HAP-1 (cell line): ENCODE measurements at regions not wholly inside any gene's neighbourhood (a gene's known extent, or its start where the extent isn't known, plus 50 kb on each side); places are given as distances from the start of the nearest gene placed in this dataset.

ENCODE experiments used
- DNase-seq, 2 experiments: peaks; one replicate each; pipeline ENCODE4 v3.0.0-alpha.2; 2016 to 2020; ENCODE audit warnings: low spot score in 2 of 2
- H3K27me3 ChIP-seq: fragments of 250-450 bp; sonication (Bioruptor Pico); 2 replicates; pipeline ENCODE4 v1.5.1; 2020; ENCODE audit warnings: low read depth, mild to moderate bottlenecking, moderate library complexity
- H3K36me3 ChIP-seq: fragments of 250-450 bp; sonication (Bioruptor Pico); replicated peaks from 2 replicates; pipeline ENCODE4 v1.5.1; 2020; ENCODE audit warnings: mild to moderate bottlenecking
- H3K4me1 ChIP-seq: fragments of 250-450 bp; sonication (Bioruptor Pico); 2 replicates; pipeline ENCODE4 v1.5.1; 2020; ENCODE audit warnings: mild to moderate bottlenecking
- H3K4me3 ChIP-seq: fragments of 250-450 bp; sonication (Bioruptor Pico); 2 replicates; pipeline ENCODE4 v1.5.1; 2020; ENCODE audit warnings: mild to moderate bottlenecking, moderate library complexity
- H3K9me3 ChIP-seq: fragments of 250-450 bp; sonication (Bioruptor Pico); 2 replicates; pipeline ENCODE4 v1.5.1; 2020; ENCODE audit warnings: mild to moderate bottlenecking, moderate library complexity
- in situ Hi-C: fragments of 300-500 bp; cut with MboI; formaldehyde crosslinking; loops from 3 replicates; pipeline ENCODE4 v1.14.3; 2020; ENCODE audit warnings: low sequenced_read_pairs, inconsistent platforms, mixed read lengths

DNA sequence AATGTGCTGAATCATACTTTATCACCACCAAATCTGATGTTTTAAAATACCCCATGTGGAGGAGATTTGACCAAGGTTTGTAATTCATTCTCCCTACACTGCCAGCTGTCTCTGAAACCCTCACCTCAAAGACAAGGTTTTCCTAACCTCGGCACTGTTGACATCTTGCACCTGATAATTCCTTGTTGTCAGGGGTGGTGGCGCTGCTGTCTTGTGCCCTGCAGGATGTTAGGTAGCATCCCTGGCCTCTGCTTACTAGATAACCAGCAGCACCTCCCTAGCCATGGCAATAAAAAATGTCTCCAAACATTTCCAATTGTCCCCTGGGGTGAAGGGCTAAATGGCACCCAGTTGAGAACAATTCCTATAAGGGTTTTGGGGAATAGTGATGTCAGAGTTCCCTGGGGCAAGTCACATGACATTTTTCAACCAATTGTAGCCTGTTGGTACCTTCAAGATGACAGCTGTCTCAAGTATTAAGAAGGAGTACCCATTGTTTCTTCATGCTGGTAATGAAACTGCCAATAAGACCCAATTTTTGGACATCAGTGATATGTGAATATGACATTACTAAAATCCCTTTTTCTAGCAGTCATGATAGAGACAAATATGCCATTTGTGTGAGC, 160.6 kb upstream of the PLCXD3 start:
- Histone ChIP-seq H3K4me1 (peaks cover 21% of the 10 kb centered on the region), H3K27me3 (no peaks in the 10 kb centered on the region), H3K36me3 (no peaks in the 10 kb centered on the region), H3K4me3 (no peak overlapping the region), H3K9me3 (no peaks in the 10 kb centered on the region)
- in situ Hi-C loops: no loop called here
- DNase-seq: no peak

GRCh38 chr5:41670216-41670615, 159.8 kb upstream of the PLCXD3 start:
- DNase-seq: no peak
- peaks cover 17% of the 10 kb centered on the region for H3K4me1 ChIP-seq
- H3K9me3 ChIP-seq: no peaks in the 10 kb centered on the region
- in situ Hi-C loops: no loop called here
- no peaks in the 10 kb centered on the region for H3K36me3 ChIP-seq
- H3K27me3 ChIP-seq: no peaks in the 10 kb centered on the region
- H3K4me3 ChIP-seq: no peak overlapping the region

- Histone ChIP-seq H3K4me3 (no peak overlapping the region), H3K27me3 (no peaks in the 10 kb centered on the region)
- in situ Hi-C loops: no loop called here
Measured at GRCh38 chr5:41661254-41661653, 150.9 kb upstream of the PLCXD3 start.

GRCh38 chr5:41656597-41656996, 146.2 kb upstream of the PLCXD3 start:
- no peaks in the 10 kb centered on the region for H3K9me3 ChIP-seq
- DNase-seq: no peak
- in situ Hi-C loops: no loop called here
- no peaks in the 10 kb centered on the region for H3K36me3 ChIP-seq
- H3K27me3 ChIP-seq: no peaks in the 10 kb centered on the region
- H3K4me3 ChIP-seq: no peak overlapping the region
- H3K4me1 ChIP-seq: no peaks in the 10 kb centered on the region

More at GRCh38 chr5:41661254-41661653, 150.9 kb upstream of the PLCXD3 start:
- no peaks in the 10 kb centered on the region for H3K36me3 ChIP-seq
- H3K4me1 ChIP-seq: no peaks in the 10 kb centered on the region
- DNase-seq: no peak
- H3K9me3 ChIP-seq: no peaks in the 10 kb centered on the region

DNA sequence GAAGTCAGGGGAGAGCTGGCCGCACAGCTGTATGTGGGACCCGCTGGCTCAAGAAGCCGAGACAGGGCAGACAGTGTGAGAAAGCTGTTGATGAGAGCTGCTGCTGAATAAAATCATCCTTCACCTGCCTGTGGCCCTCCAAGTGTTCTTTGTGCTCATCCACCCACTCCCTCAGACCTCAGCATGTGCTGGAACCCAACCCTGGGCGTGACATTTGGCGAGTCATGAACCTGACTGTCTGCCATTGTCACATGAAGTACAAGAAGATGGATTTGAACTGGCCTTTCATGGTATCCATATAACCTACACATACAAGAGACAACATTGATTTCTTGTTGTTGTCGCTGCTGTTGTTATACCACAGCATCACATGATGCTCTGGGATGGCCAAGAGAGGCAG, 139.7 kb upstream of the PLCXD3 start:
- DNase-seq: no peak
- no peaks in the 10 kb centered on the region for H3K4me1 ChIP-seq
- H3K9me3 ChIP-seq: no peaks in the 10 kb centered on the region
- no peaks in the 10 kb centered on the region; the same call in 1 of the 2 replicates for H3K27me3 ChIP-seq
- no peaks in the 10 kb centered on the region for H3K36me3 ChIP-seq
- no peak overlapping the region for H3K4me3 ChIP-seq
- in situ Hi-C loops: no loop called here

- DNase-seq: no peak
- Histone ChIP-seq H3K4me1 (no peaks in the 10 kb centered on the region), H3K36me3 (no peaks in the 10 kb centered on the region), H3K9me3 (no peaks in the 10 kb centered on the region), H3K4me3 (no peak overlapping the region), H3K27me3 (no peaks in the 10 kb centered on the region; the same call in 1 of the 2 replicates)
- in situ Hi-C loops: no loop called here
Measured at GRCh38 chr5:41649659-41650058, 139.3 kb upstream of the PLCXD3 start.

DNA sequence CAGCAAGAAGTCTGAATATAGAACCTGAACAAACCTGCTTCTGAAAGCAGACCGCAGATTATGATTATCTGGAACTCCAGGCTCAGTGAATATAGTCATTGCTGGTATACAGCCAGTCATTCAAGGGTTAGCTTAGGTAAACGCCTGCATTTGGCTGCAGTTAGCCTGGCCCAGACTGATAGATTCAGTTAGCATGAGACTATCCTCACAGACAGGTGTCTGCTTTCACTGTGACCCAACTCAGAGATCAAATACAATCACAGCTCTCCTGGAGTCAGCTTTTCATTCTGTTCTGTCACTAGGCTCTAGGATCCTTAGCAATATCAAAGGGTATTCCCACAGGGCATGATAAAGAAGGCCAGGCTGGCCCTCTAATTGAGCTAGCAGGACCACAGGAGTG, 138.6 kb upstream of the PLCXD3 start:
- no peaks in the 10 kb centered on the region for H3K36me3 ChIP-seq
- H3K4me3 ChIP-seq: no peak overlapping the region
- no peaks in the 10 kb centered on the region for H3K9me3 ChIP-seq
- no peak for DNase-seq
- in situ Hi-C loops: no loop called here
- no peaks in the 10 kb centered on the region for H3K4me1 ChIP-seq
- no peaks in the 10 kb centered on the region; the same call in 1 of the 2 replicates for H3K27me3 ChIP-seq

GRCh38 chr5:41641621-41642020, 131.2 kb upstream of the PLCXD3 start:
- Histone ChIP-seq H3K4me3 (no peak overlapping the region), H3K9me3 (no peaks in the 10 kb centered on the region), H3K4me1 (no peaks in the 10 kb centered on the region), H3K36me3 (no peaks in the 10 kb centered on the region), H3K27me3 (no peaks in the 10 kb centered on the region)
- peak in 1 of 2 experiments; percentile 12 for DNase-seq
- in situ Hi-C loops: no loop called here

DNA sequence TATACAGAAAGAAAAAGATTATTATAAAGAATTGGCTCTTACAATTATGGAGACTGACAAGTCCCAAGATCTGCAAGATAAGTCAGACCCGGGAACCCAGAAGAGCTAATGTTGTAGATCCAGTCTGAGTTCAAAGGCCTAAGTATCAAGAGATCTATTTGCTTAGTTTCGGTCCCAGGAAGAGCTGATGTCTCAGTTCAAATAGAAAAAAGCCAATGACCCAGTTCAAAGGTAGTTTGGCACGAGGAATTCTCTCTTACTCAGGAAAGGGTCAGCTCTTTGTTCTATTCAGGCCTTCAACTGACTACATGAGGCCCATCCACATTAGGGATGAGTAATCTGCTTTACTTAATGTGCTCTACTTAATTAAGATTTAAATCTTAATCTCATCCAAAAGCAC, 128.3 kb upstream of the PLCXD3 start:
- in situ Hi-C loops: no loop called here
- no peak overlapping the region for H3K4me3 ChIP-seq
- DNase-seq: no peak
- no peaks in the 10 kb centered on the region for H3K27me3 ChIP-seq
- H3K9me3 ChIP-seq: no peaks in the 10 kb centered on the region
- H3K36me3 ChIP-seq: no peaks in the 10 kb centered on the region
- H3K4me1 ChIP-seq: no peaks in the 10 kb centered on the region

GRCh38 chr5:41637869-41638268, 127.5 kb upstream of the PLCXD3 start:
- no peaks in the 10 kb centered on the region for H3K36me3 ChIP-seq
- no peak overlapping the region for H3K4me3 ChIP-seq
- H3K27me3 ChIP-seq: no peaks in the 10 kb centered on the region
- in situ Hi-C loops: no loop called here
- H3K9me3 ChIP-seq: no peaks in the 10 kb centered on the region
- DNase-seq: peak; percentile 12 to 15
- no peaks in the 10 kb centered on the region for H3K4me1 ChIP-seq

- in situ Hi-C loops: no loop called here
- Histone ChIP-seq H3K36me3 (no peaks in the 10 kb centered on the region), H3K4me3 (no peak overlapping the region), H3K9me3 (no peaks in the 10 kb centered on the region), H3K27me3 (no peaks in the 10 kb centered on the region), H3K4me1 (no peaks in the 10 kb centered on the region)
- DNase-seq: no peak
Measured at GRCh38 chr5:41637424-41637823, 127.0 kb upstream of the PLCXD3 start.

GRCh38 chr5:41636605-41637004, 126.2 kb upstream of the PLCXD3 start:
- in situ Hi-C loops: no loop called here
- Histone ChIP-seq H3K9me3 (no peaks in the 10 kb centered on the region), H3K27me3 (no peaks in the 10 kb centered on the region), H3K4me1 (no peaks in the 10 kb centered on the region), H3K36me3 (no peaks in the 10 kb centered on the region), H3K4me3 (no peak overlapping the region)
- DNase-seq: peak; percentile 34 to 46

- DNase-seq: no peak
- no peaks in the 10 kb centered on the region for H3K4me1 ChIP-seq
- H3K27me3 ChIP-seq: no peaks in the 10 kb centered on the region
- no peaks in the 10 kb centered on the region for H3K9me3 ChIP-seq
- H3K4me3 ChIP-seq: no peak overlapping the region
- in situ Hi-C loops: no loop called here
- H3K36me3 ChIP-seq: no peaks in the 10 kb centered on the region
Measured at GRCh38 chr5:41629897-41630296, 119.5 kb upstream of the PLCXD3 start.

DNA sequence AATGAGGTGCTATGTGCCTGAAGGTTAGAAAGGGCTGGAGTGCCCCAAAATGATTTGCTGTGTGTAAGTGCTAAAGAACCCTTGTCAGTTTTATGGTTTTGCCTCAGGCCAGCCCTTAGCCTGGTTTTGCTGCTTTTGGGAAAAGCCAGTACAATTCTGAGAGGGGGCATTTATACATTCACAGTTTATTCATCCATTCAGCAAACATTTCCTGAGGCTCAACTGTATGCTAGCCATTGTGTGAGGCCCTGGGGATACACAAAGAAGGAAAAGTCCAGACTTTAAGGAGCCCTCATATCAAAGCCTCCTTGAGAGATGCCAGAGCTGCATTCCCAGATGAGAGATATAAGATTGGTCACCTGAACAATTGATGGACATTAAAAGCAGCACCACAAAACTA, 115.2 kb upstream of the PLCXD3 start:
- in situ Hi-C loops: no loop called here
- Histone ChIP-seq H3K4me1 (no peaks in the 10 kb centered on the region), H3K9me3 (no peaks in the 10 kb centered on the region), H3K36me3 (no peaks in the 10 kb centered on the region), H3K4me3 (no peak overlapping the region), H3K27me3 (no peaks in the 10 kb centered on the region)
- peak; percentile 25 to 36 for DNase-seq

DNA sequence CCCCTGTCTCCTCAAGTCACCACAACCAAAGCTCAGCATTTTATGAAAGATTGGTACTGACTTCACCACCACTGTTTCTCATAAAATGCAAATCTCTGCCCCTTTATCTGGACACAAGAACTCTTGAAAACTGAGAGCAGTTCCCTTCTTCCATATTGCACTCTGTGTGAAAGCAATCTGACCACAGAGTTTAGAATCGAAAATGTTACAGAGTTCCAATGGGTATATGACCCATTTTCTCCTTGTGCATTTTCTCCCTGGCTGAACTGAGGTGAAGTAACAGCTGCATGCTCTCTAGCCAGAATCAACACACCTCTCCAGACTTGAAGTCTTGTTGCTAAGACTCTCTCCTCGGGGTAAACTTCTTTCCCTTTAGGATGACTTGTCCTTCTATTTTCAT, 111.0 kb upstream of the PLCXD3 start:
- Histone ChIP-seq H3K4me3 (no peak overlapping the region), H3K27me3 (no peaks in the 10 kb centered on the region), H3K9me3 (no peaks in the 10 kb centered on the region), H3K4me1 (no peaks in the 10 kb centered on the region), H3K36me3 (no peaks in the 10 kb centered on the region)
- DNase-seq: no peak
- in situ Hi-C loops: no loop called here
